GM23338 (cell line): ENCODE measurements at regions not wholly inside any gene's neighbourhood (a gene's known extent, or its start where the extent isn't known, plus 50 kb on each side); places are given as distances from the start of the nearest gene placed in this dataset.
"Not testable (repeated sequence)": the region's sequence is repeated elsewhere in the genome, so short reads cannot be mapped to it uniquely, and the experiment has no call there.

Experiments
- CREB1 ChIP-seq: fragments of 250-450 bp; sonication (Bioruptor Pico); IDR thresholded peaks from 2 replicates; pipeline ENCODE4 v1.5.0; 2020; ENCODE audit warnings: low read depth, mild to moderate bottlenecking, moderate library complexity
- CTCF ChIP-seq, 2 experiments: fragments of 200-600 bp in 1 of 2; sonication (generic) in 1 of 2; conservative IDR thresholded peaks; 2 replicates each; pipeline versions ENCODE4 v1.5.1 to v1.6.1; 2016 to 2017; ENCODE audit warnings: antibody characterized with exemption in 2 of 2, low read depth in 2 of 2, mild to moderate bottlenecking in 2 of 2, moderate library complexity in 1 of 2
- ETS1 ChIP-seq: IDR thresholded peaks from 2 replicates; pipeline ENCODE4 v1.6.1; 2016; ENCODE audit warnings: antibody characterized with exemption
- EZH2 ChIP-seq: fragments of 200-600 bp; sonication (generic); IDR thresholded peaks from one replicate; pipeline ENCODE4 v1.8.0; 2017; ENCODE audit warnings: antibody characterized with exemption, mild to moderate bottlenecking, low read depth; ENCODE audit not compliant: unreplicated experiment
- EZH2phosphoT487 ChIP-seq: fragments of 200-600 bp; sonication (generic); IDR thresholded peaks from one replicate; pipeline ENCODE4 v1.8.1; 2018; ENCODE audit warnings: antibody characterized with exemption; ENCODE audit not compliant: unreplicated experiment
- JUNB ChIP-seq: IDR thresholded peaks from one replicate; pipeline ENCODE4 v1.6.1; 2016; ENCODE audit warnings: antibody characterized with exemption; ENCODE audit not compliant: unreplicated experiment
- NANOG ChIP-seq: IDR thresholded peaks from 2 replicates; pipeline ENCODE4 v1.6.1; 2016; ENCODE audit warnings: antibody characterized with exemption, borderline replicate concordance
- POLR2AphosphoS5 ChIP-seq: IDR thresholded peaks from 2 replicates; pipeline ENCODE4 v1.6.1; 2016; ENCODE audit warnings: antibody characterized with exemption, low read depth
- REST ChIP-seq: IDR thresholded peaks from one replicate; pipeline ENCODE4 v1.6.1; 2018; ENCODE audit warnings: antibody characterized with exemption; ENCODE audit not compliant: unreplicated experiment
- STAT1 ChIP-seq: IDR thresholded peaks from one replicate; pipeline ENCODE4 v1.6.1; 2016; ENCODE audit warnings: antibody characterized with exemption; ENCODE audit not compliant: unreplicated experiment
- ZNF114 ChIP-seq: fragments of 250-450 bp; sonication (Bioruptor Pico); IDR thresholded peaks from 2 replicates; pipeline ENCODE4 v1.5.0; 2020; ENCODE audit warnings: mild to moderate bottlenecking, moderate library complexity
- ZNF462 ChIP-seq: fragments of 250-450 bp; sonication (Bioruptor Pico); IDR thresholded peaks from 2 replicates; pipeline ENCODE4 v1.5.0; 2020; ENCODE audit warnings: mild to moderate bottlenecking, moderate library complexity

- TF ChIP-seq ZNF114; CTCF (conservative IDR thresholded peaks at IDR 0.05; ENCODE audit: low read depth in 2 of 2); POLR2AphosphoS5; JUNB; EZH2; REST; EZH2phosphoT487; ZNF462 (CRISPR knock-in tag); STAT1; NANOG; CREB1 (CRISPR knock-in tag); ETS1: not testable (repeated sequence)
These were observed 163.4 kb upstream of the NT5E start for GRCh38 chr6:85286507-85286906.
